ENCODE measurements at regions not wholly inside any gene's neighbourhood (a gene's known extent, or its start where the extent isn't known, plus 50 kb on each side); places are given as distances from the start of the nearest gene placed in this dataset.

DNA sequence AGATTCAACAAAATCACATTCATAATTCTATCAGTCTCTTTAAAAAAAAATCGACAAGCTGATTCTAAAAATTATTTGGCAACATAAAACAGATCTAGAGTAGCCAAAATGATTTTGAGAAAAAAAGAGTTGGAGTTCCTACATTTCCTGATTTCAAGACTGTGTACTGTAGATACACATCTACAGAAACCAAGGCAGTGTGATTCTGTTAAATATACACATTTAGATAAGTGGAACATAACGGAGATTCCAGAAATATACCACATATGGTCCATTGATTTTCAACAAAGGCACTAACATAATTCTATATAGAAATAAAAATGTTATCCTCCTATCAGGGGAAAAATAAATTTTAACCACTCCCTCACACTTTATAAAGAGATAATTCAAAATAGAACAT, 467.0 kb downstream of the ADRA2A start:
- H3K9me3 ChIP-seq (ENCODE audit: control insufficient read depth, insufficient read depth, low read length): peaks cover 3% of the 10 kb centered on the region; the same call in 1 of the 2 replicates
- no peak overlapping the region for H4K8ac ChIP-seq (ENCODE audit: low read depth in 2 of 2, low read length in 2 of 2)
- no peak overlapping the region for H3K4me3 ChIP-seq (ENCODE audit: insufficient read depth, low read depth, low read length)
- H3K4ac ChIP-seq (ENCODE audit: low read depth, low read length): no peak overlapping the region
- no peak for ATAC-seq (ENCODE audit: low read depth)
- H3K56ac ChIP-seq (ENCODE audit: extremely low read depth, insufficient read depth, low read length): no peak overlapping the region
- H2BK5ac ChIP-seq (ENCODE audit: low read depth, low read length, poor library complexity, severe bottlenecking): no peak overlapping the region
- in situ Hi-C loops (cut with MboI; ENCODE audit: low sequenced_read_pairs): no loop called here
- H4K91ac ChIP-seq (ENCODE audit: insufficient read depth, low read depth, low read length): no peak overlapping the region
- no peak overlapping the region for H2AFZ ChIP-seq (replicated peaks; ENCODE audit: low read length, poor library complexity)
- no peak overlapping the region for H3K14ac ChIP-seq (replicated peaks; ENCODE audit: low read depth, low read length)
- H3K23ac ChIP-seq (ENCODE audit: low read depth, low read length): no peak overlapping the region
- ChIA-PET CTCF (no interaction called here), POLR2A (ENCODE audit: unreplicated experiment) (no interaction called here)
- no peak overlapping the region for H3K9ac ChIP-seq (ENCODE audit: low read depth, low read length)
- H2BK20ac ChIP-seq (ENCODE audit: low read depth, low read length): no peak overlapping the region
- no peak overlapping the region for H3K27ac ChIP-seq (ENCODE audit: insufficient read depth, low read length)
- no peaks in the 10 kb centered on the region for H3K79me1 ChIP-seq (ENCODE audit: low read depth in 1 of 2, low read length in 2 of 2)
- H2AK5ac ChIP-seq (ENCODE audit: low read depth, low read length): no peak overlapping the region
- dilution Hi-C loops (cut with HindIII; ENCODE audit: low sequenced_read_pairs, unreplicated experiment): no loop called here
- H3K27me3 ChIP-seq (ENCODE audit: control insufficient read depth, insufficient read depth, low read length): no peaks in the 10 kb centered on the region
- no peaks in the 10 kb centered on the region for H3K36me3 ChIP-seq (ENCODE audit: control insufficient read depth, insufficient read depth, low read length)
- WGBS, 2 experiments (ENCODE audit: extremely low coverage in 2 of 2, insufficient read length in 1 of 2): no CpG with 5 or more reads among the region's 2 CpGs
- no peak overlapping the region for H3K18ac ChIP-seq (ENCODE audit: low read depth, low read length)
- H2BK120ac ChIP-seq (ENCODE audit: low read depth, low read length): no peak overlapping the region
- intact Hi-C loops (cut with micrococcal nuclease): no loop called here
- no peak for TF ChIP-seq CHD1 (IDR thresholded peaks at IDR 0.05; ENCODE audit: low read depth, low read length)
- no peak for TF ChIP-seq MXI1 (IDR thresholded peaks at IDR 0.05; ENCODE audit: borderline replicate concordance, low read depth, low read length)
- no peak for TF ChIP-seq RFX5 (IDR thresholded peaks at IDR 0.05; ENCODE audit: low read depth, low read length)
- TF ChIP-seq MAFK (IDR thresholded peaks at IDR 0.05; ENCODE audit: low read depth, low read length): no peak
- no peak for TF ChIP-seq SMC3 (IDR thresholded peaks at IDR 0.05; ENCODE audit: low read depth, low read length)
- no peak for TF ChIP-seq POLR2A (IDR thresholded peaks at IDR 0.05; ENCODE audit: low read depth, low read length)
- no peak for TF ChIP-seq MAZ (IDR thresholded peaks at IDR 0.05; ENCODE audit: borderline replicate concordance, low read depth, low read length)
- TF ChIP-seq ELK1 (IDR thresholded peaks at IDR 0.05; ENCODE audit: borderline replicate concordance, low read depth, low read length): no peak
- no peak for TF ChIP-seq CEBPB (IDR thresholded peaks at IDR 0.05; ENCODE audit: low read depth, low read length)
- TF ChIP-seq BHLHE40 (IDR thresholded peaks at IDR 0.05; ENCODE audit: low read depth, low read length): no peak
- TF ChIP-seq FOS (IDR thresholded peaks at IDR 0.05; ENCODE audit: low read depth, low read length): no peak
- TF ChIP-seq, protein P1, sequence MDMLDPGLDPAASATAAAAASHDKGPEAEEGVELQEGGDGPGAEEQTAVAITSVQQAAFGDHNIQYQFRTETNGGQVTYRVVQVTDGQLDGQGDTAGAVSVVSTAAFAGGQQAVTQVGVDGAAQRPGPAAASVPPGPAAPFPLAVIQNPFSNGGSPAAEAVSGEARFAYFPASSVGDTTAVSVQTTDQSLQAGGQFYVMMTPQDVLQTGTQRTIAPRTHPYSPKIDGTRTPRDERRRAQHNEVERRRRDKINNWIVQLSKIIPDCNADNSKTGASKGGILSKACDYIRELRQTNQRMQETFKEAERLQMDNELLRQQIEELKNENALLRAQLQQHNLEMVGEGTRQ (IDR thresholded peaks at IDR 0.05; ENCODE audit: low read depth, low read length): no peak
- TF ChIP-seq CTCF (conservative IDR thresholded peaks at IDR 0.05; ENCODE audit: low read depth, low read length): no peak
- no peak for DNase-seq
- H3K4me1 ChIP-seq (ENCODE audit: control insufficient read depth, insufficient read depth, low read length): no peaks in the 10 kb centered on the region
- no peaks in the 10 kb centered on the region for H4K20me1 ChIP-seq (ENCODE audit: insufficient read depth, low read length)
- H3K9me1 ChIP-seq (ENCODE audit: insufficient read depth, low read length): no peaks in the 10 kb centered on the region
- H4K5ac ChIP-seq (ENCODE audit: low read depth, low read length): no peak overlapping the region
- H3K4me2 ChIP-seq (ENCODE audit: low read depth, low read length): no peak overlapping the region
- no peak overlapping the region for H2BK15ac ChIP-seq (ENCODE audit: low read depth, low read length)
- BruUV-seq (replicated peaks): no TSS peak
- H2AK9ac ChIP-seq (replicated peaks; ENCODE audit: low read depth, low read length, poor library complexity): no peak overlapping the region
